ENCODE measurements at regions not wholly inside any gene's neighbourhood (a gene's known extent, or its start where the extent isn't known, plus 50 kb on each side); places are given as distances from the start of the nearest gene placed in this dataset.

DNA sequence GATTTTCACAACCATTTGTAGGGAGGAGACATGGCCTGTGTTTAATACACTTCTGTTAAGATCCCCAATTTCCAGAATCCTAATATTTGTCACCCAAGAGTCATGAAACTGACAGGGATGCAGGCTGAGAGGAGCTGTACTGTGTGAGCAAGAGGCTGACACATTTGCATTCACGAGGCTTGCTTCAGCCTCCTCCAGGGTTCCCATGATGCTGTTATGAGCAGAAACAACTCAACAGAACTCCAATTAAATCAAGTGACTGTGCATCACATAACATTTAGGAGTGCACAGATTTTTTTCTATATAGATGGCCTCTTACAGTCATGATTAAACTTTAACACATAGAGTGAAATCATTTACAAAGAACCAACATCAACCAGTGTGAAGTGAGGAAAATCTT, 292.3 kb upstream of the STT3B start:
- TF ChIP-seq, protein P1, sequence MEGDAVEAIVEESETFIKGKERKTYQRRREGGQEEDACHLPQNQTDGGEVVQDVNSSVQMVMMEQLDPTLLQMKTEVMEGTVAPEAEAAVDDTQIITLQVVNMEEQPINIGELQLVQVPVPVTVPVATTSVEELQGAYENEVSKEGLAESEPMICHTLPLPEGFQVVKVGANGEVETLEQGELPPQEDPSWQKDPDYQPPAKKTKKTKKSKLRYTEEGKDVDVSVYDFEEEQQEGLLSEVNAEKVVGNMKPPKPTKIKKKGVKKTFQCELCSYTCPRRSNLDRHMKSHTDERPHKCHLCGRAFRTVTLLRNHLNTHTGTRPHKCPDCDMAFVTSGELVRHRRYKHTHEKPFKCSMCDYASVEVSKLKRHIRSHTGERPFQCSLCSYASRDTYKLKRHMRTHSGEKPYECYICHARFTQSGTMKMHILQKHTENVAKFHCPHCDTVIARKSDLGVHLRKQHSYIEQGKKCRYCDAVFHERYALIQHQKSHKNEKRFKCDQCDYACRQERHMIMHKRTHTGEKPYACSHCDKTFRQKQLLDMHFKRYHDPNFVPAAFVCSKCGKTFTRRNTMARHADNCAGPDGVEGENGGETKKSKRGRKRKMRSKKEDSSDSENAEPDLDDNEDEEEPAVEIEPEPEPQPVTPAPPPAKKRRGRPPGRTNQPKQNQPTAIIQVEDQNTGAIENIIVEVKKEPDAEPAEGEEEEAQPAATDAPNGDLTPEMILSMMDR (IDR thresholded peaks at IDR 0.05) = no peak
- no peak for TF ChIP-seq POLR2A (IDR thresholded peaks at IDR 0.05)
